A673 (cell line): ENCODE measurements at regions not wholly inside any gene's neighbourhood (a gene's known extent, or its start where the extent isn't known, plus 50 kb on each side); places are given as distances from the start of the nearest gene placed in this dataset.

Experiments
- CTCF ChIP-seq: fragments of 300-800, 200-600 bp; sonication (generic); conservative IDR thresholded peaks from 2 replicates; pipeline ENCODE4 v1.5.1; 2017; ENCODE audit warnings: low read depth, mild to moderate bottlenecking, antibody characterized with exemption, low read length, moderate library complexity, mixed read lengths
- EZH2 ChIP-seq: fragments of 200-600 bp; sonication (generic); IDR thresholded peaks from 2 replicates; pipeline ENCODE4 v1.6.1; 2017; ENCODE audit warnings: borderline replicate concordance, low read depth, mild to moderate bottlenecking, mixed read lengths, antibody characterized with exemption, low read length; ENCODE audit not compliant: poor library complexity, severe bottlenecking

GRCh38 chr6:14573703-14574290 lies 456.2 kb downstream of the CD83 start:
- TF ChIP-seq CTCF (no peak), EZH2 (no peak)
